Suppressor macrophage treated with lipopolysaccharide for 1 hour (primary cell): ENCODE measurements at regions not wholly inside any gene's neighbourhood (a gene's known extent, or its start where the extent isn't known, plus 50 kb on each side); places are given as distances from the start of the nearest gene placed in this dataset.
"Not testable (repeated sequence)": the region's sequence is repeated elsewhere in the genome, so short reads cannot be mapped to it uniquely, and the experiment has no call there.

ENCODE experiments used
- DNase-seq, 3 donors: peaks; one replicate each; pipeline ENCODE4 v3.0.0-alpha.2; 2020 to 2022

- no peak for DNase-seq
These were observed 136.1 kb upstream of the POGK start for GRCh38 chr1:166703141-166703540.

- no peak for DNase-seq
These were observed 135.4 kb upstream of the POGK start for GRCh38 chr1:166703726-166704462.

GRCh38 chr1:166705376-166706289, 133.6 kb upstream of the POGK start:
- DNase-seq, result no peak

DNA sequence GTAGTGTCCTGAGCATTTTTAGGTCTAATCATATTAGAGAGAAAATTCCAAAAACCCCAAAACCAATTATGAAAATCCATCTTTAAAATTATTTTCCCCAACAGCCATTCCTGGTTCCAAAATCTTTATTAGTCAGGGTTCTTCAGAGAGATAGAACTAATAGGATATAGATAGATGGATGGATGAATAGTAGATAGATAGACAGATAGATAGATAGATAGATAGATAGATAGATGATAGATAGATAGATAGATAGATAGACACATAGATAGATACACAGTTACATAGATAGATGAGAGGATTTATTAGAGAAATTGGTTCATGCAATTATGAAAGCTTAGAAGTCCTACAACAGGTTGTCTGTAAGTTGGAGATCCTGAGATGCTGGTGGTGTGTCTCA, 122.7 kb upstream of the POGK start:
- no peak for DNase-seq

DNA sequence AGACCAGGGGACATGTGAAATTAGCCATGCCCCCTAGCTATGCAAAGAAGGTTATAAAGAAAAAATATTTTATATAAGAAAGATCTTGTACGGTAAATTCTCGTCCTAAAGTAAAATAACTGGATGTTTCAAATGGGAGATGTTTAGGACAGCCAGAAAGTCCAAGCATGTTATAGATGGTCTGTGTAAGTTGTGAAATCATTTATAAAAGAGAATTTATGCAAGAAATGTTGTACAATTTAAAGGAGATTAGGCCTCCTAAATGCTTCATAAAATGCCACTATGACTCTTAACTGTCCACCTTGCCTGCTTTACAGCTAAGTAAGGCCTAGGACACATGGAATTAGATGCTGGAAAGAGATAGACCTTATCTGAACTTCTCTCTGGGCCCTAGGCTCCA, 118.1 kb upstream of the POGK start:
- no peak for DNase-seq

- DNase-seq, result no peak
These were observed 108.9 kb upstream of the POGK start for GRCh38 chr1:166730299-166730888.

DNA sequence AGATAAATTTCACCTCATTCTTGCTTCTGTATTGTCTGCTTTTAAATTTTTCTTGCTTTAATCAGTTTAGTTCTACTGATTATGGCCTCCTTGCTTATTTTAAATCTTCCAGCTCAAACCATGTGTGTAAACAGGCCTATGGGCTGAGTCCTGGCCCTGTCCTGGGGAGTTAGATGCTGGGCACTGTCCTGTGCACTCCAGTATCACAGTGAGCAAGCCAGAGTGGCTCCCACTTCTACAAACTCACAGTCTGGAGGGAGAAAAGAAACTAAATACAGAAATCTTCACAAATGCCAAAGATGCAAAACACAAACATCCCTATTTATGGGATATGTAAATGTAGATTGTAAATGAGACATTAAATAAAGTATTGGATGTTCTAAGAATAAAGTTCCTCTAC, 101.1 kb upstream of the POGK start:
- DNase-seq, result no peak

DNA sequence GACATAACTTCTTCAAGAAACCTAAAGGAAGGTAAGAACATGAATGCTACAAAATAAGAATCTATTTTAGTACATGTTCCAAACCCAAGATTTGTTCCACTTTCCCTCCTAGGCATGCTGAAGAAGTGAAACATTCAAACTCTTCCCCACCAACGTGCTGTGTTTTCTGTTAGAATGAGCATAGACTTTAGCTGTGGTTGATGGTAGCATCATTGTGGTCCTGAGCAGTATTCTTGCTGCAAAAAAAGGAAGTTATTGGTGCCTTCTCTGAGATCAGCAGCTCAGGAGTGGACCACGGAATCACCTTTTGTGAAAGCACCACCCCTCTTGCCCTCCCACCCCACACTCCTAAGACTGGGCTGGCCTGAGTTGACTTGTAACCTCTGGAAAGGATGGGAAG, 100.4 kb upstream of the POGK start:
- no peak for DNase-seq

GRCh38 chr1:166740668-166741276, 98.5 kb upstream of the POGK start:
- DNase-seq, result no peak

GRCh38 chr1:166763318-166763717, 76.0 kb upstream of the POGK start:
- no peak for DNase-seq

GRCh38 chr1:166766942-166767341, 72.3 kb upstream of the POGK start:
- DNase-seq, result no peak

DNA sequence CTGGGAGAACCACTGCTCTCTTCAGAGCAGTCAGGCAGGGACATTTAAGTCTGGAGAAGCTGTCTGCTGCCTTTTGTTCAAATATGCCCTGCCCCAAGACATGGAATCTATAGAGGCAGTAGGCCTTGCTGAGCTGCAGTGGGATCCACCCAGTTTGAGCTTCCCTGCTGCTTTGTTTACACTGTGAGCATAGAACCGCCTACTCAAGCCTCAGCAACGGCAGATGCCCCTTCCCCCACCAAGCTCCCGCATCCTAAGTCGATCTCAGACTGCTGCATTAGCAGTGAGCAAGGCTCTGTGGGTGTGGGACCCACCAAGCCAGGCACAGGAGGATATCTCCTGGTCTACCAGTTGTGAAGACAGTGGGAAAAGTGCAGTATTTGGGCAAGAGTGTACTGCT, 54.6 kb upstream of the POGK start:
- not testable (repeated sequence) for DNase-seq

GRCh38 chr1:166785987-166786386, 53.3 kb upstream of the POGK start:
- DNase-seq, result peak in 2 of 3 donors; percentile 0 to 7

DNA sequence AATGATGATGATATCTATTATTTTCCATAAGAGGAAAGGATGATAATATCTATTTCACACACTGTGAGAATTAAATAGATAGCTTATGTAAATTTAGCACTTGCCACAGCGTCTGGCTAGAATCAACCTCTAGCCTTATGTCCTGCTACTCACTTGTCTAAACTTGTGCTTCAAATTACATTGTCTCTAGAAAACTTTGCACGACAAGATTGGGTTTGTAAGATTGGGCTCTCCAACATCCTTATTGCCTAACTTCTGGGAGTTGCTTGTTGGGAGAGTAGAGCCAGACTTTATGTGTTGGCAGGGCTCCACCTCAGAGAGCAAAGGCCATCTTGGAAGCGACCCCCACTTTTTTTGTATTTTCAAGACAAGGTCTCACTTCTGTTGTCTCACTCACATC, 50.0 kb upstream of the POGK start:
- DNase-seq, result no peak
